GM21390 (cell line): ENCODE measurements at regions not wholly inside any gene's neighbourhood (a gene's known extent, or its start where the extent isn't known, plus 50 kb on each side); places are given as distances from the start of the nearest gene placed in this dataset.
"Not testable (repeated sequence)": the region's sequence is repeated elsewhere in the genome, so short reads cannot be mapped to it uniquely, and the experiment has no call there.

Experiments used
- ATAC-seq: cut with Tn5 transposase; IDR thresholded peaks from one replicate; pipeline ENCODE4 v1.9.1; 2021; ENCODE audit not compliant: unreplicated experiment

DNA sequence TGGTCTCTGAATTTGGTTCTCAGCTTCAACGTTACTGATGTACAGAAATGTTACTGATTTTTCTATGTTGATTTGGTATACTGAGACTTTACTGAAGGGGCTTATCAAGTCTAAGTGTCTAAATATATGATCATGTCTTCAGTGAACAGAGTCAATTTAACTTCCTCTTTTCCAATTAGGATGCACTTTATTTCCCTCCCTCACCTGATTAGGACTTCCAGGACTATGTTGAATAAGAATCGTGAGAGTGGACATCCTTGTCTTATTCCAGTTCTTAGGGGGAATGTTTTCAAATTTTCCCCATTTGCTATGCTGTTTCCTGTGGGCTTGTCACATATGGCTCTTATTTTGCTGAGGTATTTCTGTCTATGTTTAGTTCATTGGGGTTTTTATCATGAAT, 349.5 kb downstream of the PRR16 start:
- no peak for ATAC-seq

DNA sequence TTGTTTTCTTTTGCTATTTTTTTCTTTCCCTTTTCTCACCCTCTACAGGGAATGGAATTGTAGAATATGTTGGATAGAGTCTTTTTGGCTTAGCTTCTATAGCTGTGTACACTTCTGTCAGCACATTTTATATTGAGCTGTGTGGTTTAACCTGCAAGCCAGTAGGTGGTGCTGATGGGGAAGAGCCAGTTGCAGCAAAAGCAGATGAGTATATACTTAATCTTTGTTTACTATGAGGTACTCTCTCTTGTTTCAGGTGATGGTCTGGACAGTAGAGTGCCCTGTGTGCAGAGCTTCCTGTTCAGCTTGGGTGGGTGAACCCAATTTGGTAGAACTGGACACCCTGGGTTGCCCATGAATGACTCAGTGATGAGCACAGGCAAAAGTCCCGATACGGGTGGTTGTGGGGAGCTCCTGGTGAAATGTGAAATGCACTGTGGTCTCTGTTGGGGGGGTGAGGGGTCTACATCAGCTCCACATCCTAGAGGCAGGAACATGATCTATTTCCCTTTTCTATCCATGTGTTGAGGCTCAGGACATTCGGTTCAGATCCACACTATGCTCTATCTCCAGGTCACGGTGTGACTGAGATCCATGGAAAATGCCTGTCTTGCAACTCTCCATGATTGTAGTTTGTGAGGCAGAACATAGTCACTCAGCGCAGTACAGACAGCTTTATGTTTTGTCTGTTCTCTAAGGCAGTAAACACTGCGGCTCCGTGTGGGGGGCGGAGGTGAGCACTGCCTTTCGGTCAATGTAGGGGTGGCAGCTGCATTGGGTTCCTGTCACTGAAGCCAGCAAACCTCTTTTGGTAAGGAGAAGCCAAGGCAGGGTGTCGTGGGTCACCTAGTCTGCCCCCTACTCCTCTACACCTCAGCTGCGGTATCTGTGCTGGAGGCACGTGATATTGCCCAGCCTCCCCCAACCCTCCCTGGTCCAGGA, 353.2 kb downstream of the PRR16 start:
- no peak for ATAC-seq

DNA sequence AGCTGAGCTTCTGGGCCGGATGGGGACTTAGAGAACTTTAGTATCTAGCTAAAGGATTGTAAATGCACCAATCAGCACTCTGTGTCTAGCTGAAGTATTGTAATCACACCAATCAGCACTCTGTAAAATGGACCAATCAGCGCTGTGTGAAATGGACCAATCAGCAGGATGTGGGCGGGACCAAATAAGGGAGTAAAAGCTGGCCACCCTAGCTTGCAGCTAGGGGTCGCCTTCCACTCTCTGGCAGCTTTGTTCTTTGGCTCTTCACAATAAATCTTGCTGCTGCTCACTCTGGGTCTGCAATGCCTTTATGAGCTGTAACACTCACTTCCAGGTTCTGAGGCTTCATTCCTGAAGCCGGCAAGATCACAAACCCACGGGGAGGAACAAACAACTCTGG, 354.0 kb downstream of the PRR16 start:
- ATAC-seq: no peak

DNA sequence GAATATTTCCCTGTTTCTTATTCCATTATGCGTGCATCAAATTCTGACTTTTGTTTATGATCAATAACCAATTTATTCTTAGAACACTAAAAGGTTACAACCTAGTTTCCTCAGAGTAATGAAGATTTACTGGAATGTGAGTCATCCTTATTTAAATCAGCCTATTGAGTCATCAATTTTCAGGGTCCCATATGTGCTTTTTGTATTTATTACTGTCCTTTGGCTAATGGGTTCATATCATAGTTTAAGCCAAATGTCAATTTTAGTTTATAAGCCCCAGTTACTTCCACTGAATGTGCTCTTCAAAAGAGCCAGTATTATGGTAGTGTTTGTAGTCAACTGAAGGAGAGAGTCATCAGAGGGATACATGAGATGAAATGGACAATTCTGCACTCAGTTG, 359.2 kb downstream of the PRR16 start:
- no peak for ATAC-seq

DNA sequence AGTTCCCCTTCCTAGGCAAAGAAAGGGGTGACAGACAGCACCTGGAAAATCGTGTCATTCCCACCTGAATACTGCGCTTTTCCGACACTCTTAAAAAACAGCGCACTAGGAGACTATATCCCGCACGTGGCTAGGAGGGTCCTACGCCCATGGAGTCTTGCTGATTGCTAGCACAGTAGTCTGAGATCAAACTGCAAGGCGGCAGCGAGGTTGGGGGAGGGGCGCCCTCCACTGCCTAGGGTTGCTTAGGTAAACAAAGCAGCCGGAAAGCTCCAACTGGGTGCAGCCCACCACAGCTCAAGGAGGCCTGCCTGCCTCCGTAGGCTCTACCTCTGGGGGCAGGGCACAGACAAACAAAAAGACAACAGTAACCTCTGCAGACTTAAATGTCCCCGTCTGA, 367.5 kb downstream of the PRR16 start:
- ATAC-seq: not testable (repeated sequence)

DNA sequence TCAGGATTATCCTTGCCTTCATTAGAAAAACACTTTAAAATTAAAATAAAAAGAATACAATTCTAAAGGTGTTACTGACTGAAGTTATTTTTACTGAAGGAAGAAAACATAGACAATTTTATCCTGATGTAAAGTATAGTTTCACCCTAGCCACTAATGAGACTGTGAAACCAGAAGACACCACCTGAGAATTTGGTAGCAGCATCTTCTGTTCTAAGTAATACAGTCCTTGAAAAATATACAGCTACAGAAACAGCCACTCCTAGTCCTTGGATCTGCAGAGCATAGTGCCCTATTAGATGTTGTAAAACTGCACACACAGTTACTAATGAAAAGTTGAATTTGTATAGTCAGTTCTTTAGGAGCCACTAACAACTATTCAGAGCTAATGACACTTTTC, 377.7 kb downstream of the PRR16 start:
- no peak for ATAC-seq

DNA sequence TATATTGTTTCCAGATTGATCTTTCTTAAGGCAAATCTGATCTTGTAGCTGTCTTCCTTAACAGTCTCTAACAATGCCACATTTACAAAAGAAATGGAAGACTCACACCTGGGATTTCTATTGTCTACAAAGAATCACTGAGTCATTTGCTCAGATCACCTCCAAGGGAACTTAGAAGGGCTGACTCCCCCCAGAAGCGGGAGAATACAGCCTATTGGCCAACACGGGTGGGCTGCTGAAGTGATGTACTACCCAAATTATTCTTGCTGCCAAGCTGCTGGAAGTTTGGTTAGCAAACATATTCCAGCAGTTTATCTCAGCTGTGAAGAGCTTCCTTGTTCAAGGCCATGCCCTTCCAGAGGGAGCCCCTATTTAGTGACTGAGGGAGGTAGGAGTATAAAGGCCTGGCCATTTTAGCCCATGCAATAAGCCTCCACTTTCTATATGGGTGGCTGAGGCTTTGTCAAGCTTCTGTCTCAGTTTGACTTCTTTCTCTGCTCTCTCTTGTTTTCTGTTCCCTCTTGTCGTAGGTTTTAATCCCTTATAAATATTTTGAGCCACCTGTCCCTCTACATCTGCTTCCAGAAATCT, 379.4 kb downstream of the PRR16 start:
- no peak for ATAC-seq

DNA sequence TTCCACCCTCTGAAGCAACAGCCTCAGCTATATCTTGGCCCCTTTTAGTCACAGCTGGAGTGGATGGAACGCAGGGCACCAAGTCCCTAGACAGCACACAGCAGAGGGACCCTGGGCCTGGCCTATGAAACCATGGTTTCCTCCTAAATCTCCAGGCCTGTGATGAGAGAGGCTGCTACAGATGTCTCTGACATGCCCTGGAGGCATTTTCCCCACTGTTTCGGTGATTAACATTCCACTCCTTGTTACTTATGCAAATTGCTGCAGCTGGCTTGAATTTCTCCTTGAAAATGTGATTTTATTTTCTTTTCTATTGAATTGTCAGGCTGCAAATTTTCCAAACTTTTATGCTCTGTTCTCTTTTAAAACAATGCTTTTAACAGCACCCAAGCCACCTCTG, 384.8 kb downstream of the PRR16 start:
- no peak for ATAC-seq

DNA sequence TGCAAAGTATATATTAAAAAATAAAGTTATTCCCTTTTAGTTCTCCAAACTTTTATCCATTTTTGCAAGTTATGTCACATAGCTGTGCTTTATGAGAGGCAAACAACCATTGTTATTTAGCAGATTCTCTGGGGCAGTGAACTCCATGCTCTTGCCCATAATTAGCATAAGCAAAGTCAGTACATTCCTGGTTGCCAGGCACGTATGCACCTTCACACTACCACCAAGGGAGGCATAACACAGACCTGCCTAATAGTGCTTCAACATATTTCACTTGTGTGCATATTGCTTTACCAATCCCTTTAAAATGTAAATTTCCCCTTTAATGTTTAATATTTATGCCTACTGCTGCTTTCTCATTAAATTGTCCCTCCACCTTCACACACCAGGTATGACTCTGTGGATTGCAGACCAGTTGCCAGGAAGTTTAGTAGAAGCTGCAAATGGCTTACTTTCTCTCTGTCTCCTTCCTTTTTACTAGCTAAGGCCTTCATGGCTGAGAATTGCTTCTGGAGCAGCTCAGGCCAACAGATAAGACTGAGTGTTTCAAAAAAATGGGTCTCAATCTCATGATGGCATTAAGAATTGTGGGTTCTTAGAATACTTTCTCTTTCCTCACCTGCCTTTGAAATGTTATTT, 388.2 kb downstream of the PRR16 start:
- no peak for ATAC-seq

DNA sequence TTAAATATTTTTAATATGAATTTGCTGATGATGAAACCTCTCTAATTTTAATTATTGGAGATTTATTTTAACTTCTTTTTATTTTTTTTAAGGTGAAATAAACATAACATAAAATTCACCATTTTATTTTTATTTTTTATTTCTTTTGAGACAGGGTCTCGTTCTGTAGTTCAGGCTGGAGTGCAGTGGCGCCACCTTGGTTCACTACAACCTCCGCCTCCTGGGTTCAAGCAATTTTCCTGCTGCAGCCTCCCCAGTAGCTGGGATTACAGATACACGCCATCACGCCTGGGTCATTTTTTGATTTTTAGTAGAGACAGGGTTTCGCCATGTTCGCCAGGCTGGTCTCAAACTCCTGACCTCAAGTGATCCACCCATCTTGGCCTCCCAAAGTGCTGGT, 402.9 kb downstream of the PRR16 start:
- ATAC-seq: no peak

DNA sequence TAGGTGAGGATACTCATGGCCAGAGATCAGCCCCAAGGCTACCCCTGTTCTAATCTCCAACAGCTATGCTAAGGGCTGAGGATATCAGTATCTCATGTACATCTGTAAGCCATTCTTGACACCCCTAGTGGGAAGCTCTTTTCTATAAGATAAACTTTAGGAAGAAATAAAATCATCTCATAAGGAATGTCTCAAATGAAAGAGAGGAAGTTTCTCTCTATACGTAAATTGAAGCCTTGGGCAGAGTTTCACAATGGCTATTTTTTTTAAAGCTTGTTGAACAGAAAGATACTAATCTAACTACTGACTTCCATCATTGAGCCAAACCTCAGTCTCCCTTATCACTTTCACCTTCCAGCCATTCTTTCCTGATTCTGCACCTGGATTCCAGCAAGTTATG, 405.7 kb downstream of the PRR16 start:
- ATAC-seq: no peak

DNA sequence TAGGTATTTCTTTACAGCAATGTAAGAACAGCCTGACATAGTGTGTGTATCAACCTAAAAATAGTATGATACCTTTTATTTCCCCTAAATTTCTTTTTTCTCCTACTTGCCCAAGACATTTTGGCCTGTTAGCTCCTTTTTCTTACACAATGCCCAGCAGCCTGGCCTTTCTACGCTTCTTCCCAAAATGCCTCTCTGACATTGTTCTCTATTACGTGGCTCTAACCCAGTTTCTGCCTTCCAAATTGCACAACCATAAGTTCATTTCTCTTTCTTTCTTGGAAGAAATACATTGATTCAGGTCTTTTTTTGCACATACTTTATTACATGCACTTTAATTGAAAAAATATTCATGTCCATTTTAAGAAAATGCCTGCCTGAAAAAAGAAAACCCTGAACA, 408.2 kb downstream of the PRR16 start:
- no peak for ATAC-seq

DNA sequence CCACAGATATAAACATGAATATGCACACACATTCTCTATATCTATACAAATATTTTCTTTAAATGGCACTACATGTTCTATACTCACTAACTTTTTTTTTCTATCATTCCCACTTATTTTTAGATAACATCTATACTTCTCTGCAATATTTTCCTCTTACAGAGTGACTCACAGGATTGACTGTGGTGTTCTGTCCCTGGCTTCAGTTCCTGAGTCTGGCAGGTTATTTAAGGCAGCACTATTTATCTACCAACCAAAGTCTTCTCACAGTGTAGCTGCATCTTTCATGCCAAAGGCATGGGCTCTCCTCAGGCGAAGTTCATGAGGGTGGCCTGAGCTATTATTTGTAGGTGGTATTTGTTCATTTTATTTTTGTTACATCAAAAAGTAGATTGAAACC, 409.0 kb downstream of the PRR16 start:
- no peak for ATAC-seq

DNA sequence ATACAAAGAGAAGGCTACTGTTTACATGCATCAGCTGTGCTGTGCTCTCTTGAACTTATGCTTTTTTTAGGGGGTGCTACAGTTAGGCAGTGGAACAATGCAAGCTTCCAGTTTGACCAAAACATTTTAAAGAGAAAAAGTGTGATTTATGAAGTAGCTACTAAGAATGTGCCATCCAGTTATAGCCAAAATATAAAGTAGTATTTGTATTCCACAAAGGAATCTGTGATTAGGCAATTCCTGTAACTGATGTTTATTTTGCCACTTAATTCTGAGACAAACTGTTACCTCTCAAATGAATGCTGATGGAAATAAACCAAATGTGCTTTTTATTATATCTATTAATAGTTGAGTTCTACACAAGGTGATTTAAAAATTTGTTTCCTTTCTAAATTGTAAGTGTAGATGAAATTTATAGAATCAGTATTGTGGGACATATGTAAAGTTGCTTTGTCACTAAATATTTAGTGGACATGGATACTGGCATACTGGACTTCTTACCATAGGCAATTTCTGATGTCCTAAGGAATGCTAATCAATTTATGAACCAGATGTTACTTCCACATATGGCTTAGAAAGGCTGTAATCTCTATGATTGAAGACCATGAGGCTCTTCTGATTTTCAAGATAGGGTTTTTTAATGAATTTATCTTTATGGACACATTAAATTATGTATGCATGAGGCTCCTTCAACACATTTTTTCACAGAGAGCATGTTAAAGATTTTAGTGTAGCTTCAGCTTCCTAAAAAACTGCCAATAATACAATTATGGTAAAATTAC, 410.2 kb downstream of the PRR16 start:
- ATAC-seq: no peak

DNA sequence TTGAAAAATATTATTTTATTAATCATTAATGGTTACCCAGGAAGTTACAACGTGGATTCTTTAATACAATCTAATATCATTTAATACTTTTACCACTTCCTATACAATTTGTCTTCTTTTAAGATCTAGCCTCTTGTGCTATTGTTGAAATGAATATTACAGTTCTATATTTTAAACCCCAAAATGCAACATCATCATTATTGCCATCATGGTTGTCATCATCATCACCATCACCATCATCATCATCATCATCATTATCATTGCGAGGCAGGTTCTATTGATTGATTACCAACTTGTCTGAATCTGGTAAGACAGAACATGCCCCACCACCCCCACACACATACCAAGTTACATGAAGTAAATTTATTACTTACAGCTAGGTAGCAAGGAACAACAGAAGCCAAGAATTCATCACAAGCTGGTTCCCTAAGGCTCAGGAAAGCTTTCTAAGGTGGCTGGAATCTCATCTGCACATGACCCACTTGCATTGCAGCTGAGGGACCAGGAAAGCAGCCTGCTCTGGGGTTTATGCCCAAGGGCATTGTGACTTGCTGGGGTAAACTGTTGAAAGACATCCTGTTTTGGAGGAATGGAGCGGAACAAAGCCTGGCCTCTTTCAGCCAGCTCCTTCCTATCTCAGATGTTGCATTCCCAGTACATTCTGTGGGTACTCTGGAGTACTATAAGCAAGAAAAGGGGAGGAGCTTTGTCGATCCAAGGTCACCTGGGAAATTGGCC, 418.1 kb downstream of the PRR16 start:
- ATAC-seq: no peak

DNA sequence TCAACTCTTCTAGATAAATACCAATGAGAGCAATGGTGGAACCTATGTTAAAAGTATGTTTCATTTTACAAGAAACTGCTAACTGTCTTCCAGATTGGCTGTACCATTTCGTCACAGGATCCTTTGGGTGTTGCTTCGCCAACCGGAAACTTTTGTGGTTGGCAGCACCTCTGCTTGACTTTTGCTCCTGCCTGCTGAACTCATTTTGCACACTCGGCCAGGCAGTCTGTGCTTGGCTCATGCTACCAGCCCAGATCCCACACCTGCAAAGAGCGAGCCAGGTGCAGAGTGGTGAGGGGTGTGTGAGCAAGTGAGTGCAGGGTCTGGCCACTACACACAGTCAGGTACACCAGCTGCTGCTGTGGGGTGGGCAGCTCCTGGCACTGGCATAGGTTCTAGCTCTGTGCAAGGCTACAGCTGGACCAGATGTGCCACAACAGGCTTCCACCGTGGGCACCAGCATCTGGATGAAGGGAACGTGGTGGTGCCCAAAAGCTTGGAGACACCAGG, 422.3 kb downstream of the PRR16 start:
- ATAC-seq: no peak

DNA sequence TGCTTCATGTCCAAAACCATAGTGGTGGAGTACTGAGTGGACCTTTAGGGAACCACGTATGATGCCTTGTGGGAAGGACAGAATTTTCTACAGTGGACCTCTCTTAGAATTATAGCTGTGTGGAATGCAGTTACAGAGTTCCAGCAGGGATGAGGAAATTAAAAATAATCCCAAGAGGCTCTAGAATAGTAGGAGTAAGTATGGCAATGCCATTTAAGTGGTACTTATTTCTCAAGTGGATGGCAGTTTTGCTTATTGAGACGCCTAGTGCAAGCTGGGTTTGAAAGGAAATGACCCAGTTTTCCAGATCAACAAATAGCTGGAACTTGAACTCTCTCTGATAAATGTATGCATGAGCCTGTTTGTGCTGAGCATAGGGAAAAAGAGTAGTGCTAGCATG, 431.6 kb downstream of the PRR16 start:
- ATAC-seq: no peak

DNA sequence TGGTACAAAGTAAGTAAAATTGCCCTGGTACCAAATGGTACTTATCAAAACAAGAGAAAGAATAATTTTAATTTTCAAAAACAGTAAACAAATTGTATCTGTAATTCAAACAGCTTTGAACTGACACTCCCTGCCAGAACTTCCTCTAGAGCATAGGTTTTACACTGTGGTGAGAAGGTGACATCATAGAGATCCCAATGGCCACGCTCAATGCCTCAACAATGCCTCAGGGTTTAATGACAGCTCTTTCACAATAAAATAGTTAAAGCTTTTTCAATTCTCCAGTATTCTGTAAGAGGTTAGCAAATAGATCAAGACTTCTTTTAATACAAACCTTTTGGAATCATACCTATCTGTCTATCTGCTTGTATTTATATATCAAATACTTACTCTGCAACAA, 437.1 kb downstream of the PRR16 start:
- ATAC-seq: no peak

DNA sequence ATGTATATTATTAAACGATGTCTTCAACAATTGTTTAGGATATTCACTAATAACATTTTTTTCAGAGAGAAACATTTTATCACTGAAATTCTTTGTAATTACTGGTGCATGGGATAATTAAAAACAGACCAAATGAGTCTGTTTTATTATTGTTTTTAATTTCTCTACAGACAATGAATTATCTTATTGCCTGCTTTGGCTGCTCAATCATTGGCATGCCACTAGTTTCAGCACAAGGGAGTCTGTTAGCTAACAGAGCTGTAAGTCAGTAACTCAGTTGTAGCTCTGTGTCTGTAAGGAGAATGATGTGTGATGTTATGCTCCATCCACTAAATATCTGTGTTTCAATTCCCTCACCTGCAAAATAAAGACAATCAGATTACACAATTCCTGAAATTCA, 443.9 kb downstream of the PRR16 start:
- ATAC-seq: no peak

DNA sequence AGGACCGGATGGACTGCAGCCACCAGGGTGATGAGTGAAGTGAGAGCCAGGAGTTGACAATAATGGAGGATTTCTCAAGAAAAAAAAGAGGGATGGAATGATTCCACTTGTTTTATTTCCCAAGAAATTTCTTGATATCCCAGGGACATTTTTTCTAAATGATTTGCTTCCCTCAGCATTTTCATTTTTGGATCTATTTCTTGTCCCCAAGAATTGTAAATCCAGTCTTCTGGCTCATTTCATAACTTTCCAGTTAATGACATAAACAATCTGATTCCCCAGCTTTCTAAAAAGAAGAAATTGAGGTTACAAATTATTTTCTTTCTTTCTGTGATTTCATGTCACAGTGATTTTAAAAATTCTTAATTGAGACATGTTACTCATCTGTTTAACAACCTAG, 446.5 kb downstream of the PRR16 start:
- no peak for ATAC-seq

DNA sequence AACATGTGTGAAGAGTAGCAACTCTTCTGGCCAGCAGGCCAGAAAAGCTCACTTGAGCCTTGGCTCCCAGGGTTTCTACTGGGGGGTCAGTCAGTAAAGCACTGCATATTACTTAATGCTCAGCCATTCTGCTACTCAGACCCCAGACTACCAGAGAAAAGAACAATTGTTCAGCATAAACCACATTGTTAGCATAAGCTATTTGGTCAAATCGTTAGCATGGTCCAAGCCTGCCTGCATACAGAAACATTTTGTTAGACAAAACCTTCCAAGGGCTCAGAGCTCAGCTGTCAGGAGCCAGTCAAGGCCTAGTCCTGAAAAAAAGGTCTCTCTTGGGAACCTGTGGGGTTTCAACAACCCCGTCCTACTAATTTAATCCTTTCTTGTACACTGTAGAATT, 449.3 kb downstream of the PRR16 start:
- ATAC-seq: no peak
